T-helper 1 cell treated with Interleukin-12 subunit alpha and Interleukin-12 subunit beta and Interleukin-4 antibody, amounts not matched to agents 30 ng/mL and 1 ng/mL, for 36 hours (primary cell): ENCODE measurements at regions not wholly inside any gene's neighbourhood (a gene's known extent, or its start where the extent isn't known, plus 50 kb on each side); places are given as distances from the start of the nearest gene placed in this dataset.
"Not testable (repeated sequence)": the region's sequence is repeated elsewhere in the genome, so short reads cannot be mapped to it uniquely, and the experiment has no call there.

Experiments used
- intact Hi-C: fragments of 100-400 bp; cut with micrococcal nuclease; formaldehyde crosslinking; loops from one replicate; pipeline ENCODE4 v1.15.1; 2024

- intact Hi-C loops: no loop called here
Measured at GRCh38 chr3:86887876-86888275, 103.1 kb downstream of the VGLL3 start.

GRCh38 chr3:86880066-86880465 lies 110.9 kb downstream of the VGLL3 start:
- intact Hi-C loops: no loop called here

GRCh38 chr3:86876504-86877181 lies 114.3 kb downstream of the VGLL3 start:
- intact Hi-C loops: not testable (repeated sequence)

GRCh38 chr3:86874790-86875189 lies 116.2 kb downstream of the VGLL3 start:
- intact Hi-C loops: not testable (repeated sequence)

GRCh38 chr3:86869566-86869965 lies 121.4 kb downstream of the VGLL3 start:
- intact Hi-C loops: no loop called here

- intact Hi-C loops: no loop called here
Measured at GRCh38 chr3:86867982-86868381, 123.0 kb downstream of the VGLL3 start.

GRCh38 chr3:86865506-86865905 lies 125.4 kb downstream of the VGLL3 start:
- intact Hi-C loops: no loop called here

- intact Hi-C loops: no loop called here
Measured at GRCh38 chr3:86856711-86857110, 134.2 kb downstream of the VGLL3 start.

GRCh38 chr3:86849991-86850390 lies 141.0 kb downstream of the VGLL3 start:
- intact Hi-C loops: no loop called here

- intact Hi-C loops: no loop called here
Measured at GRCh38 chr3:86845726-86846125, 145.2 kb downstream of the VGLL3 start.

GRCh38 chr3:86838927-86839326 lies 152.0 kb downstream of the VGLL3 start:
- intact Hi-C loops: no loop called here

GRCh38 chr3:86837871-86838270 lies 153.1 kb downstream of the VGLL3 start:
- intact Hi-C loops: no loop called here

GRCh38 chr3:86830566-86830965 lies 160.4 kb downstream of the VGLL3 start:
- intact Hi-C loops: no loop called here

GRCh38 chr3:86828751-86829150 lies 162.2 kb downstream of the VGLL3 start:
- intact Hi-C loops: no loop called here

- intact Hi-C loops: not testable (repeated sequence)
Measured at GRCh38 chr3:86827582-86827981, 163.4 kb downstream of the VGLL3 start.

- intact Hi-C loops: no loop called here
Measured at GRCh38 chr3:86826292-86826691, 164.7 kb downstream of the VGLL3 start.

GRCh38 chr3:86815880-86816279 lies 175.1 kb downstream of the VGLL3 start:
- intact Hi-C loops: no loop called here

GRCh38 chr3:86814918-86815655 lies 175.9 kb downstream of the VGLL3 start:
- intact Hi-C loops: no loop called here

GRCh38 chr3:86814321-86814720 lies 176.6 kb downstream of the VGLL3 start:
- intact Hi-C loops: no loop called here

- intact Hi-C loops: no loop called here
Measured at GRCh38 chr3:86801921-86802320, 189.0 kb downstream of the VGLL3 start.

GRCh38 chr3:86801066-86801465 lies 189.9 kb downstream of the VGLL3 start:
- intact Hi-C loops: no loop called here

- intact Hi-C loops: no loop called here
Measured at GRCh38 chr3:86800116-86800515, 190.8 kb downstream of the VGLL3 start.

- intact Hi-C loops: no loop called here
Measured at GRCh38 chr3:86797946-86798345, 193.0 kb downstream of the VGLL3 start.
